ENCODE measurements at regions not wholly inside any gene's neighbourhood (a gene's known extent, or its start where the extent isn't known, plus 50 kb on each side); places are given as distances from the start of the nearest gene placed in this dataset.

GRCh38 chr5:36396640-36397039 is 94.9 kb upstream of the RANBP3L start:
- no peaks in the 10 kb centered on the region for H3K4me1 ChIP-seq
- no peak for DNase-seq (ENCODE audit: low spot score in 2 of 2)
- H3K36me3 ChIP-seq, result no peaks in the 10 kb centered on the region
- TF ChIP-seq POLR2AphosphoS5 (IDR thresholded peaks at IDR 0.05) (no peak), POLR2A (IDR thresholded peaks at IDR 0.05) (no peak)
- no peak overlapping the region for H3K27ac ChIP-seq
- H3K27me3 ChIP-seq, result no peaks in the 10 kb centered on the region
- intact Hi-C loops (cut with DNase I; ENCODE audit: low total_unique reads), result no loop called here
- no peak overlapping the region for H3K4me3 ChIP-seq
- H3K9me3 ChIP-seq, result no peaks in the 10 kb centered on the region

- H3K27ac ChIP-seq, result no peak overlapping the region
- intact Hi-C loops (cut with DNase I; ENCODE audit: low total_unique reads), result no loop called here
- H3K4me1 ChIP-seq, result no peaks in the 10 kb centered on the region
- H3K9me3 ChIP-seq, result no peaks in the 10 kb centered on the region
- no peaks in the 10 kb centered on the region for H3K36me3 ChIP-seq
- no peak for DNase-seq (ENCODE audit: low spot score in 2 of 2)
- no peaks in the 10 kb centered on the region for H3K27me3 ChIP-seq
- H3K4me3 ChIP-seq, result no peak overlapping the region
- TF ChIP-seq POLR2AphosphoS5 (IDR thresholded peaks at IDR 0.05) (no peak), CTCF (IDR thresholded peaks at IDR 0.05) (no peak), POLR2A (IDR thresholded peaks at IDR 0.05) (no peak)
These were observed 96.3 kb upstream of the RANBP3L start for GRCh38 chr5:36397901-36398536.

GRCh38 chr5:36402512-36402906 is 100.8 kb upstream of the RANBP3L start:
- H3K27me3 ChIP-seq, result no peaks in the 10 kb centered on the region

GRCh38 chr5:36403632-36404311 is 102.1 kb upstream of the RANBP3L start:
- H3K4me1 ChIP-seq, result no peaks in the 10 kb centered on the region
- H3K9me3 ChIP-seq, result no peaks in the 10 kb centered on the region
- intact Hi-C loops (cut with DNase I; ENCODE audit: low total_unique reads), result no loop called here
- H3K27ac ChIP-seq, result peak overlapping the region in 1 of 2 donors; percentile 80
- DNase-seq (ENCODE audit: low spot score in 2 of 2), result no peak
- H3K4me3 ChIP-seq, result no peak overlapping the region
- no peaks in the 10 kb centered on the region for H3K36me3 ChIP-seq
- H3K27me3 ChIP-seq, result no peaks in the 10 kb centered on the region
- peak in 1 of 3 donors; percentile 15 for TF ChIP-seq POLR2AphosphoS5 (IDR thresholded peaks at IDR 0.05)
- TF ChIP-seq CTCF (IDR thresholded peaks at IDR 0.05), result no peak

More at GRCh38 chr5:36402512-36402906, 100.8 kb upstream of the RANBP3L start:
- intact Hi-C loops (cut with DNase I; ENCODE audit: low total_unique reads), result no loop called here
- Histone ChIP-seq H3K36me3 (no peaks in the 10 kb centered on the region), H3K4me3 (no peak overlapping the region), H3K27ac (no peak overlapping the region), H3K9me3 (no peaks in the 10 kb centered on the region), H3K4me1 (no peaks in the 10 kb centered on the region)
- DNase-seq (ENCODE audit: low spot score in 2 of 2), result no peak
- TF ChIP-seq POLR2AphosphoS5 (IDR thresholded peaks at IDR 0.05), result no peak
- no peak for TF ChIP-seq POLR2A (IDR thresholded peaks at IDR 0.05)
- no peak for TF ChIP-seq CTCF (IDR thresholded peaks at IDR 0.05)

GRCh38 chr5:36406023-36406422 is 104.3 kb upstream of the RANBP3L start:
- DNase-seq (ENCODE audit: low spot score in 2 of 2), result no peak
- TF ChIP-seq CTCF (IDR thresholded peaks at IDR 0.05), result no peak
- TF ChIP-seq POLR2AphosphoS5 (IDR thresholded peaks at IDR 0.05), result no peak
- no peak for TF ChIP-seq POLR2A (IDR thresholded peaks at IDR 0.05)
- H3K4me1 ChIP-seq, result no peaks in the 10 kb centered on the region
- H3K9me3 ChIP-seq, result no peaks in the 10 kb centered on the region
- no peaks in the 10 kb centered on the region for H3K27me3 ChIP-seq
- no peaks in the 10 kb centered on the region for H3K36me3 ChIP-seq
- intact Hi-C loops (cut with DNase I; ENCODE audit: low total_unique reads), result no loop called here
- H3K27ac ChIP-seq, result no peak overlapping the region
- no peak overlapping the region for H3K4me3 ChIP-seq
